ELR (cell line): ENCODE measurements at regions not wholly inside any gene's neighbourhood (a gene's known extent, or its start where the extent isn't known, plus 50 kb on each side); places are given as distances from the start of the nearest gene placed in this dataset.

Experiments
- DNase-seq: peaks from one replicate; pipeline ENCODE4 v3.0.0-alpha.2; 2015; ENCODE audit warnings: low read depth

DNA sequence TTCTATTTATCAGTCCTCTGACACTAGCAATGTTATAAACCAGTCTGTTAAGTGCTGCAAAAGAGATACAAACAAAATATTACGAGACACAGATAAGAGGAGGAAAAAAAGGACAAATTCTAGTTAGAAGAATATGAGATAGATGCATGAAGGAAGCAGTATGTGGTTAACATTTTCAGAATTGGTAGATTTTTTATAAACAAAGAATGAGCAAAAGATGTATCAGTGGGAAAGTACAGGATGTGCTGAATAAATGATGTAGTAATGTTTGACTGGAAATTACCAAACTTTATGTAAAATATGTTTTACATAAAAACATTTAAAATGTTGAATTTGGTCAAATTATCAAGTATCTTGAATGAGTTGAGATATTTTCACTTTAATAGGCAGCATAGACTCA is 574.2 kb downstream of the NUF2 start:
- no peak for DNase-seq

DNA sequence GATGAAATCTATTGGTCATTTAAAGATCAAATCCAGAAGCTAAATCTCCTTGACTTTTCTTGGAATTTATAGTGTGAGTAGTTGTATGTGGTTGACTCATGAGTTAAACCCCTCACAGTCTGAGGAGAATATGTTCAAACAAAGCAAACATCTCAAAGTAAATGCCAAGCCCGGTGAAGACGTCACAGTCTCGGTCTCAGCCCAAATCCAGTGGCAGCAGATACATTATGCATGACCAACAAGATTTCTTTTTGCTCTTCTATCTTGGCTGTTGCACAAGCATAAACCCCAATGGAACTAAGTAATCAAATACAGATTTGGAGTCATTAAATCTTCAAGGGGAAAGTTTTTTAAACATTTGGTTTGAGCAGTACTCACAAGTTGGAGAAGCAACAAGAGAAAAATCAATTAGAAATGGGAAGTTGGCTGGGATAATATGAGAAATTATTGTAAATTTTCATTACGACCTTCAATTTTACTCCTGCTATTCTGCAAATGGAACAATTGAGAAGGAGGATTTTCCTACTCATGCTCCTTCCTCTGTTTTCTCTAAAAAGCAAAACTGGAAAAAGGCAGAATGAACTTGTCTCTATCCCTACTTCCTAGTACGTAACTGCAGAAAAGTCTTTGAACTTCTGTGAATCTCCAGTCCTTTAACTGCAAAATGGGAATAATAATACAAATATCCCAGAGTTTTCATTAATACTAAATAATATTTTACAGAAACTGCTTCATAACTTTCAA is 575.8 kb downstream of the NUF2 start:
- DNase-seq: no peak

DNA sequence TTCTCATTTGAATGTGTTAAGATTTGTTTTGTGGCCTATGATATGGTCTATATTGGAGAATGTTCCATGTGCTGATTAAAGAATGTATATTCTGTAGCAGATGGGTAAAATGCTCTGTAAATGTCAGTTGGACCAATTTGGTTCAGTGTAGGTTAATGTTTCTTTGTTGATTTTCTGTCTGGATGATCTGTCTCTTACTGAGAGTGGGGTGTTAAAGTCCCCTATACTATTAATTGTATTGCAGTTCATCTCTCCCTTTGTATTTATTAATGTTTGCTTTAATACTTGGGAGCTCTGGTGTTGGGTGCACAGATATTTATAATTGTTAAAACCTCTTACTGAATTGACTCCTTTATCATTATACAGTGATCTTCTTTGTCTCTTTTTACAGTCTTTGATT is 584.5 kb downstream of the NUF2 start:
- no peak for DNase-seq

DNA sequence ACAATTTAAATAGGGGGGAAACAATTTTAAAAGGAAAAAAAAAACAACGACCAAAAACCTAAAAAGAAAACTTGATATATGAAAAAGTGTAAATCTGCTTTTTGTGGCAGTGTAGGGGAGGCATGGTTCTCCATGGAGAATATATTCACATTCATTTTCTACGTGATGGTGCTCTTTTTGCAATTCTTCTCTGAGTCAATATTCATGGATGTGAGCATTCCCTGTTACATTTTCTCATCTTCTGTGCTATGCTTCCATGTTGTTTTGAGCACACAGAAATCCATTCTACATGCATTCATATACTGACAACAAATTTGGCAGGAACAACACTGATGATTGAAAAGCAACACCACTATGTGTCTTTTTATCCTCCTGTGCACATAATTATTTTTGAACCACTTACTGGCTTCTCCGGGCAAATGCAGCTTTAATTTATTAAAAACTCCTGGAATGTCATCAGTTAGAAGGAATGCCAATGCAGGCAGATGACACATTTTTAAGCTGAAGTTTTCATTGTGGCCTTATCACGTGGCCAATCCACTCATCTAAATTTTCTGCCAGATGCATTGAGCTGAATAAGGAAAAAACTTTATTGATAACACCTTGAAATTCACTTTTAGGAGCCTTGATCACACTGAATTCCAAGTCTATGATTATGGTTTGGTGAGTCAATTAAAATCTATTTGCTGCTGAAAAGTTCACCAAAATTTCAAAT is 590.6 kb downstream of the NUF2 start:
- no peak for DNase-seq

DNA sequence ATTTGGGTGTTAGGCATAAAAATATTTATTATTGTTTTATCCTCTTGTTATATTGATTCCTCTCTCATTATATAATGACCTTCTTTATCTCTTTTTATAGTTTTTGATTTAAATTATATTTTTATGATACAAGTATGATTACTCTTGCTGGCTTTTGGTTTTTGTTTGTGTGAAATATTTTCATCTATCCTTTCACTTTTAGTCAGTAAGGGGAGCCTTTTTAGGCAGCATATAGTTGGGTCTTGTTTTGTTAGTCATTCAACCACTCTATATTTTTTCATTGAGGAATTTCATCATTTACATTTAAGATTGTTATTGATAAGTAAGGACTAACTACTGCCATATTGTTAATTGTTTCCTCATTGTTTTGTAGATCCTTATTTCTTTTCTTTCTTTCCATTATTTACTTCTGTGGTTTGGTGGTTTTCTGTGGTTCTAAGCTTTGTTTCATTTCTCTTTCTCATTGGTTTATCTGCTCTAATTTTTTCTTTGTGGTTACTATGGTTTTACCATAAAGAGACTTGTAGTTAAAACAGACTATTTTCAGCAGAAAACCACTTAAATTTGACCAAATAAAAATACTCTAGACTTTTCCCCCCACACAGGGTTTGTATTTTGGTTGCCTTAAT is 593.1 kb downstream of the NUF2 start:
- DNase-seq: no peak

DNA sequence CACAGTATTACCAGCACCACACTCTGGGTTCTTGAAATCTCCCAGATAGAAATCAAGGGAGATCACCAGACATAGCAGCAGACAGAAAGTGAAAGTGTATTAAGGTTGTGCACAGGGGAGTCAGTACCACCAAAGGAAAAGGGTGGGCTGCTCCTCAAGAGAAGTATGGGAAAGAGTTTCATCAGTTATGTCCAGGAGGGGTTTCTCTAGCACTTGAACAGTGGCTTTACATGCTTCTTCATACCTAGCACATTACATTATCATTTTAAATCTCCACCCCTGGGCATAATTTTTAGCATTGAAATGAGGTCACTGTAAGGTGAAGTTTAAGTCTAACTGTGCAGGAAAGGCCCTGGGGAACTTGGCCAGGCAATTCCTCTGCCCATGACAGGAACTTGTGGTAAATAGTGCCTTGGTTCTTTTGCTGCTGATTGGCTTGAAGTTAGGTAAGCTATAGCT is 601.0 kb downstream of the NUF2 start:
- no peak for DNase-seq

DNA sequence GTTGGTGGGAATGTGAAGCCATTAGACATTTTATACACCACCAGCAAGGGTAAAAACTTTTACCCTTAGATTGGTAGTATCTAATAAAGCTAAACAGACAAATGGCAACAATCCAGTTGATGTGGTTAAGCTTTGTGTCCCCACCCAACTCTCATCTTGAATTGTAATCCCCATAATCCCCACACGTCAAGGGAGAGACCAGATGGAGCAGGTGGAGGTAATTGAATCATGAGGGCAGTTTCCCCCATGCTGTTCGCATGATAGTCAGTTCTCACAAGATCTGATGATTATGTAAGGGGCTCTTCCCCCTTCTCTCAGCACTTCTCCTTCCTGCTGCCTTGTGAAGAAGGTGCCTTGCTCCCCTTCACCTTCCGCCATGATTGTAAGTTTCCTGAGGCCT is 602.3 kb downstream of the NUF2 start:
- DNase-seq: no peak

DNA sequence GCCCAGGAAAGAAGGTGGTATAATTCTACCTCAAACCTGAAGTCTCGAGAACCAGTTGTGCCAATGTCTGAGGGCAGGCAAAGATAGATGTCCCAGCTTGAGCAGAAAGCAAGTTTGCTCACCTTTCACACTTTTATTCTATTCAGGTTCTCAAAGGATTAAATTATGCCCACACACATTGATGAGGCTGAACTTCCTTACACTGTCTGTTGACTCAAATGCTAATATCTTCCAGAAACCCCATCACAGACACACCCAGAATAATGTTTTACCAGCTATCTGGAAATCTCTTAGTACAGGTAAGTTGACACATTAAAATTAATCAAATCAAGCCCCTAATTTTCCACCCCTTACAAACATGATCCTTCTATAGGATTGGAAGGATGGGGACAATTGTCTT is 605.7 kb downstream of the NUF2 start:
- no peak for DNase-seq

DNA sequence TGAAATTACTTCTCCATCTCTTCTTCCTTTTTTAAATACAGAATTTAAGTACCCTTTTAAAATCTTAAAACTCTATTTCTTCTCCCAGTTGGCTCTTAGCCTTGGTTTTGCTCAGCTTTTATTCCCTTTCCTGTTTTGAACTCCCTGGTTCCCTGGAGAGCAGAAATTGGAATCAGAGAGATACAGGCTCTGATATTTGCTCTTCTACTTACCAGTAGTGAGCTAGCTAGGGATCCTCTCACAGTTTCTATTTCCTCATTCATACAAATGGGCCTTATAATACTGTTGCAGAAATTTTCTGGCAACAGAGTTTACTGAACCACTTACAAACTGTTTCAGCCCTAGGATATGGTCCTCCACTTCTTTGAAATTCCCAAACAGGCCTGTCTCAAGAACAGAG is 606.3 kb downstream of the NUF2 start:
- no peak for DNase-seq

DNA sequence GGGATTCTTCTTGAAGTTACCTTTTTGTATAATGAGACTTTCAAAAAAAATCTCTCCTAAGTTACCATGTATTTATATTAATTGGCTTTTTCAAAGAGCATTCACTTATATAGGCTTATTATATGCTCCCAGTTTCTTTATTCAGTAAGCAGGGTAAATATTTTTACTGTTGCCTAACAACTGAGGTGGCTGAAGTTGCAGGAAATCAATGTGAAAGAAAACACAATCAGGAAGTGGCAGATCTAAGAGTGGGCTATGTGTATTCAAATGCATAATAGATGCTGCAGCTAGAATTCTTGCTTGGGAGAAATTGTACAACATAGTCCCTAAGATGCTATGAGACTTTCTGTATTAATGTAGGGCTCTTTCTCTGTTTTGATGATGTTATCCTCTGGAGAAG is 606.9 kb downstream of the NUF2 start:
- no peak for DNase-seq

DNA sequence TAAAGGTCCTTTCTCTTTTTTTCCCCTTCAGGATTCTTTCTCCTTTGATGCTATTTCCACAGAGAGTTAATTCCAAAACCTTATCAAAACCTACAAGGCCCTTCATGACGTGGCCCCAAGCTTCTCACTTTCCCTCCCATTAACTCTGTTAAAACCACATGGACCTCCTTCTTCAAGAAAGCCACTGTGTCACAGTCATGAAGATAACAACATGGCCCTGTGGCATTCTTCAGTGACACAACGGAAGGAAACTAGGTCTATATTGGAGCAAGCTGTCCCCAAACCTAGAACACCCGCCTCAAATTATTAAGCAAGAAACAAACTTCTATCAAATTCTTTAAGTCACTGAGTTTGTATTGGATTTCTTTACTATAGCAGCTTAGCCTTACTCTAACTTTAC is 611.1 kb downstream of the NUF2 start:
- no peak for DNase-seq

DNA sequence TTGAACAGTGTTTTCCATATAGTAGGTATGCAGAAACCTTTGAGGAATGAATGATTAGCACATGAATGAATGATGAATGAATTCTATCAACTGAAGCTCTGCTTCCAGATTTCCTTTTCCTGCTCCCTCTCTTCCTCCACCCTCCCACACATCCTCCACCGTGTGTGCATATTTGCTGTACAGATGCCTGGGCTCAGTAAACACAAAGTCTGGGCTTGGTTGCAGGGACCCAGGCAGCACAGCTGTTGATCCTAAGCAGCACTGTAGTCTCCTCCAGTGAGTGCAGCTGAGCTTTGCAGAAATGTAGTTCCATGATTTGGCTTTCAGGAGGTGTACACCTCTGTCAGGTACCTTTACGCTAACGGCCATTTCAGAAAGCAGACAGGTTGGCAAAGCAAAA is 611.7 kb downstream of the NUF2 start:
- DNase-seq: no peak

DNA sequence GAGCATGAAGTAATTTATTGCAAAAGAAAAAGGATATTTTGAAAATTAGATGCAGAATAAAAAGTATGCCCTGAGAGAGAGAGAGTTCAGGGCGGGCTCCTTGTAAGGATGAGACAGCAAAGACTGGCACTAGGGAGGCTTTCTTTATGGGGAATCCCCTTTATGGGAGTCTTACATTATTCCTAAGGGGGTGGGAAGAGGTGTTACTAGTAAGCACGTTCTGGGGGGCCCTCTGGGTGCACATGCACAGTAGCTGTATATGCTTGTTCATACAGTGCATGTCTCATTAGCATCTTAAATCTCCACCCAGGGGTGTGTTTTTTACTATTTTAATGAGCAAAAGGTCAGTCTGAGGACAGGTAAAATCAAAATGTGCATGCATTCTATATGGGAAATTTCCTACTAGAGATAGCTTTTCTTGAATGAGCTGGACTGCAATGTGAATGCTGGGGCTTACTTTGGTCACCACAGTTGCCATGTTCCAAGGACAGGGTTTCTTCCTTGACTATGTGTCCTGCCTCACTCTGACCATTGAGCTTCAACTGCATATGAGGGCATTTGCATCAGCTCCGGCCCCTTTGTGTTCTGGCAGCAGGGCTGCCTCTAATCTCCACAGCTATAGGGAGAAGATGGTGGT is 614.1 kb downstream of the NUF2 start:
- no peak for DNase-seq

DNA sequence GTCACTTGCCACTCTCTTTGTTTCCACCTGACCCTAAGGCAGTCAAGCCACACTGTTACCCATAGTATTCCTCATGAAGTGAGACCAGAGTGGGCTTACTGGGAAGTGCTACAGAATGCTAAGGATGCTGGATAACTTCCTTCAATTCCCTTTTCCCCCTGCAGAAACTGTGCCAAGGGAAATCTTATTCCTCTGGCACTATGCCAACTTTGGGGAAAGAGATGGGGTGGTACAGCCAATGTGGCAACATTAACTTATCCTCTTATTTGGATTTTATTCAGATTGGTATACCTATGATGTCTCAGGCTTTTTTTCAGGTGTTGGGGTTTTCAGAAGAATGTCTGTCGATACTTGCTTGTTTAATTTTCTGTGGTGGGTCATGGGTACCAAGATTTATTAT is 599.4 kb upstream of the PBX1 start:
- DNase-seq: no peak

DNA sequence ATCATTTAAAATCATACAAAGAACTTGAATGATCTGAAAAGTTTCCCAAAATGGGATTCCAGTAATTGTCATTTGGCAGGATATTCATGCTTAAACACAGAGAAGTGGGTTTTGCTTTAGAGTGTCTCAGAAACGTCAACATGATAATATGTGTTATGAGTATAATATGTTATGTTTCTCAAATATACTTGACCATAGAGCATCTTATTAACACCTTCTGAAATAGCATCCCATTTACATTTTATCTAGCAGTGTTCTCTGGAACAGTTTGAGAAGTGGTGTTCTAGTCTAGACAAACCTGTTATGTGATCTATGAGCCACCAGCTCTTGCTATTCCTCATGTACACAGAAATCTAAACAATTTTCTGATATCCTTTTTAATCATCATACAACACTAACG is 588.8 kb upstream of the PBX1 start:
- no peak for DNase-seq

DNA sequence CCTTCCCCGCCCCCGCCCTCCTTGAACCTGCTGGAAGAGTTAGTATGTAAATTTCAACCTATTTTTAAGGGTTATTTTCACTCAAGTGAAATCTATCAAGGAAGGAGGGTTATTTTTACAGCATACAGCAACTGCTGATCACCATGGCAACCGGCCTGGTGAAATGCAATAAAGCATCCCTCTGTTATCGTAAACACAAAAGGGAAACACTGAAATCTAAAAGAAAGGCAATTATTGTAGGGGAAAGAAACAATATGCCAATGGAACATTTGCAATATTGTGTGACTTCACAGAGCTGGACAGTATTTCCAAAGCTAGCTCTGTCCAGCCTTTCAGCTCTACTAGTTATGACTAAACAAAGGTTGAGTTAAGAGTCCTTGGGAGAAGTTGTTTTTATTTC is 588.3 kb upstream of the PBX1 start:
- no peak for DNase-seq

DNA sequence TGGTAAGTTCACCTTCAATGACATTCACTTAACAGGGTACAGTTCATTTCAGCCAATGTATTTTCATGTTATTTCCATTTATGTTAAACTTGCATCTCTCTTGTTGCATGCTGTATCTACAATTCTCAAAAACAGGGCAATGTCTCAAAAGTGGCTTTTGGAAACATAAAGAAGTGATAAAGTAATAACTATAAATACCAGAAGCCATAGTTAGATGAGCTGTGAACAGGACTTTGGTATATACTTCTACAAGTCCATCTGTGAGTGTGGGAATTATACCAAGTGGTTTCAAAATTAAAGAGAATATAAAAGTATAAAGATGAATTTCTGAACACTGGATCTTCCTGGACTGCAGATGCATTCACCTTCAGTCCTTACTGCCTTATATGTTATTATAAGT is 585.4 kb upstream of the PBX1 start:
- DNase-seq: no peak

DNA sequence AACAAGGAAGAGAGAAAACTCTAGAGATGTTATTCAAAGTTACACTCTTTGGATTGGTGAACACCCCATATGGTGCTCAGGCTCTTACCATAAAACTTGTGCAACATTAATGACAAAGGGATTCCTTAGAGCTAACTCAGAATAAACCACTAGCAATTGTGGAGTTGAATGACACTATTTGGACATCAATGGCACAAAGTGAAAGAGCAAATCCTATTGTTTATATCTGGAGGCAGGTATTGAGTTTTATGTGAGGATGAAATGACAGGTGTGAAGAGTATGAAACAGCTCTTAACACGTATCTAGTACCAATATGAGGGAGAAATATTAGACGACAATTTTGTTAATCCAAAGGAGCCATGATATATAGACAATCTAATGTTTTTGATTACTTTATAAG is 584.9 kb upstream of the PBX1 start:
- DNase-seq: no peak

DNA sequence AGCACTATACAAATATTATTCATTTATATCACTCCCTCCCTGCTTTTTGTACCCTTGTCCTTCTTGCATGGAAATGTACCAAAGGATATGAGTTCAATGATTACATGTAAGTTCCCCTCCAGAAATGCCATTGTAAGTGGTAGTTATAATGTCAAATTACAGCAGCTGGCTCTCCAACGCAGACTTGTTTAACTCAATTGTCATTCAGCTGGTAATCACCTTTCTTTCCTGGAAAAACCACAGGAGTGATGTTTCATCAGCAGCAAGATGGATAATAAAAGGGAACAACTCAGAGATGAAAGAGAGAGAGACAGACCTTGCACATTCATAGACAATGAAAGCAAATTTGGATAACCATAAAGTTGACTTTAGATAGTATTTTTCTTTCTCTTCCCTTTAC is 578.6 kb upstream of the PBX1 start:
- no peak for DNase-seq

DNA sequence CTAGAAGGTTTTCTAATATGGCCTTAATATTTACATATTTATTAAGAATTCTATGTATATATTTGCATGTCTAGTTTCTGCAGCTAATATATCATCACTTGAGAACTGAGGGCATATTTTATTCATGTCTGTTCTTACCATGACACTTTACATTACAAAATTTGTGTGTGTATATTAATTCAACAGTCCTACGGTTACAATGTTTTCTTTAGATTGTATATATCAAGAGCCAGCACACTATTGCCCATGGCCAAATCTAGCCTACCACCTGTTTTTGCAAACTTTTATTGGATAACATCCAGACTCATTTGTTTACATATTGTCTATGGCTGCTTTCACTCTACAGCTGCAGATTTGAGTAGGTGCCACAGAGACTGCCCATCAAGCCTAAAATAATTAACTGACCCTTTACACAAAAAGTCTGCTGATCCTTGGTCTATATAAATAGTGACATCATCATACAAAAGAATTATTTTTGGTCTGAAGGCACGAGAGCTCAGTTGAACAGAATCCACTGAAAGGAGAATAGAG is 577.4 kb upstream of the PBX1 start:
- no peak for DNase-seq

DNA sequence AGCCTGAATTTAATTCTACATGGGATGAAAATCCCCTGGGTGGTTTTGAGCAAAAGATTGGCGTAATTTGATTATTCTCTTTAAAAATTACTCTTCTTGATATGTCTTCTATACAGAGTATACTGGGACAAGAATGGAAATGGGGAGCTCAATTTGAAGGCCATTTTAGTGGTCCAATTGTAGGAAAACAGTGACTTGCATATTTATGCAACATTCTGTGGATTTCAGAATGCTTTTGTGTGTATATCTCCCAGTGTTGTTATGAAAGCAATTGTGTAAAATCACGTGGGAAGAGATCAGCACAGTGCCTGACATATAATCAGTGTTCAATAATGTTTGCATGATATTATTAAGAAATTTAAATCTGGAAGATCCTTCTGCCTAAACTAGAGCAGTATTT is 575.9 kb upstream of the PBX1 start:
- no peak for DNase-seq

DNA sequence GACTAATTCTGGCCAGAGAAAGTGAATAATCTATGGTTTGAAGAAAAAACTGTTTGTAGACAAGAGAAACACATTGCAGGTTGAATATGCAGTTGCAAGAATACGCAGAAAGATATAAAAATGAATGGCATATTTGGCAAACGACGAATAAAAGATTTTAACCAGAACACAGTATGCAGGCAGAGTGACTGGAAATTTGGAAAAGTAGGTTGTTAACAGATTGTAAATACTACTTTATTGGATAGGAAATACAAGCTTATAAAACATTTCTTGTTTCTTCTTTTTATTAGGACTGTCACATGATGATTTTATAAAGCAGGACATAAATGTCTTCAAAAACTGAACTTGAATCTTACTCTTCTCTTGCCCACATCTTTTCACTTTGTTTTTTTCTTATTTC is 573.3 kb upstream of the PBX1 start:
- DNase-seq: no peak

DNA sequence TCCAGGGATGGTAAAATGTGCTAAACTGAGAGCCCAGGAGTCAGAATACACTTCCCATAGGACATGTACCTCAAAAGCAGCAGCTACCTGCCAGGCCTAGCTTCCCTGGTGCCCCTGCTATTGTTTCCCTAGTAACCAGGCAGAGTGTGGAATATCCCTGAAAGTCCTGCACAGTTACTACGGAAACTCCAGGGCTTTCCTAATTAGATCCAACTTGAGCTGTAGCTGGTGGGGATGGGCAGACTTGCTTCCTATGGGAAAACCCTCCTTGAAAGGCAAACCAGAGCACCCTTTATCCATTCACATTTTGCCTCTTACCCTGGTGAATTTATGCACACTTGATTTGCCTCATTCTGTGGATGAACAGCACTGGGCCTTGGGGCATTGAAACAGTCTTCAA is 559.9 kb upstream of the PBX1 start:
- no peak for DNase-seq
